Mesenchymal stem cell (in vitro differentiated cells and primary cell): ENCODE measurements at regions not wholly inside any gene's neighbourhood (a gene's known extent, or its start where the extent isn't known, plus 50 kb on each side); places are given as distances from the start of the nearest gene placed in this dataset.

Experiments
- DNase-seq: peaks from one replicate; pipeline ENCODE4 v3.0.0-alpha.2; 2013
- H2AFZ ChIP-seq: one replicate; pipeline ENCODE4 v1.6.1; 2013; ENCODE audit warnings: low read depth, mild to moderate bottlenecking, control low read depth, inconsistent platforms, low read length, moderate library complexity
- H2AK5ac ChIP-seq: 2 replicates; pipeline ENCODE4 v1.6.1; 2013; ENCODE audit warnings: low read length, moderate library complexity, mild to moderate bottlenecking, inconsistent platforms; ENCODE audit not compliant: severe bottlenecking
- H2BK120ac ChIP-seq: one replicate; pipeline ENCODE4 v1.6.1; 2013; ENCODE audit warnings: low read depth, mild to moderate bottlenecking, inconsistent platforms, low read length, moderate library complexity
- H2BK12ac ChIP-seq, 2 experiments: one replicate each; pipeline ENCODE4 v1.6.1; 2013; ENCODE audit warnings: inconsistent platforms in 2 of 2, low read length in 2 of 2, mild to moderate bottlenecking in 2 of 2, moderate library complexity in 2 of 2, control low read depth in 1 of 2
- H2BK15ac ChIP-seq: one replicate; pipeline ENCODE4 v1.6.1; 2013; ENCODE audit warnings: mild to moderate bottlenecking, low read depth, inconsistent platforms; ENCODE audit not compliant: poor library complexity, severe bottlenecking
- H2BK5ac ChIP-seq: 2 replicates; pipeline ENCODE4 v1.6.1; 2013; ENCODE audit warnings: low read depth, mild to moderate bottlenecking, low read length, control low read depth, inconsistent platforms; ENCODE audit not compliant: poor library complexity, severe bottlenecking
- H3K14ac ChIP-seq, 2 experiments: one replicate each; pipeline ENCODE4 v1.6.1; 2013; ENCODE audit warnings: inconsistent platforms in 2 of 2, low read length in 2 of 2, control low read depth in 1 of 2, mild to moderate bottlenecking in 1 of 2, moderate library complexity in 1 of 2
- H3K18ac ChIP-seq, 2 experiments: one replicate each; pipeline ENCODE4 v1.6.1; 2013; ENCODE audit warnings: inconsistent platforms in 2 of 2, low read length in 2 of 2, control low read depth in 1 of 2, low read depth in 1 of 2, mild to moderate bottlenecking in 1 of 2
- H3K23ac ChIP-seq, 2 experiments: one replicate each; pipeline ENCODE4 v1.6.1; 2013; ENCODE audit warnings: inconsistent platforms in 2 of 2, low read length in 2 of 2, mild to moderate bottlenecking in 2 of 2, moderate library complexity in 2 of 2, control low read depth in 1 of 2
- H3K27ac ChIP-seq: 2 replicates; pipeline ENCODE4 v1.5.1; 2013; ENCODE audit warnings: mild to moderate bottlenecking, moderate library complexity, low read length, control low read depth, inconsistent platforms; ENCODE audit not compliant: poor library complexity, severe bottlenecking
- H3K27me3 ChIP-seq, 2 experiments: 2 replicates each; pipeline versions ENCODE4 v1.6.1 to v1.7.0; 2013; ENCODE audit warnings: low read length in 2 of 2, mild to moderate bottlenecking in 2 of 2, moderate library complexity in 2 of 2, control low read depth in 1 of 2, inconsistent platforms in 1 of 2; ENCODE audit not compliant: control insufficient read depth in 1 of 2, insufficient read depth in 1 of 2
- H3K36me3 ChIP-seq, 2 experiments: 2 replicates each; pipeline versions ENCODE4 v1.6.1 to v1.7.0; 2013; ENCODE audit warnings: low read length in 2 of 2, control low read depth in 1 of 2, inconsistent platforms in 1 of 2, low read depth in 1 of 2, mild to moderate bottlenecking in 1 of 2; ENCODE audit not compliant: insufficient read depth in 2 of 2, control insufficient read depth in 1 of 2
- H3K4ac ChIP-seq, 2 experiments: one replicate each; pipeline ENCODE4 v1.6.1; 2013; ENCODE audit warnings: inconsistent platforms in 2 of 2, low read length in 2 of 2, mild to moderate bottlenecking in 2 of 2, moderate library complexity in 2 of 2, control low read depth in 1 of 2, low read depth in 1 of 2
- H3K4me1 ChIP-seq: 2 replicates; pipeline ENCODE4 v1.6.1; 2013; ENCODE audit warnings: low read depth, low read length, control low read depth; ENCODE audit not compliant: control insufficient read depth, insufficient read depth
- H3K4me2 ChIP-seq: 2 replicates; pipeline ENCODE4 v1.6.1; 2013; ENCODE audit warnings: low read length, mild to moderate bottlenecking, inconsistent platforms; ENCODE audit not compliant: poor library complexity, severe bottlenecking
- H3K4me3 ChIP-seq, 2 experiments: 2 replicates each; pipeline versions ENCODE4 v1.5.1 to v1.7.0; 2013; ENCODE audit warnings: low read length in 2 of 2, mild to moderate bottlenecking in 2 of 2, control low read depth in 1 of 2, low read depth in 1 of 2; ENCODE audit not compliant: insufficient read depth in 1 of 2
- H3K79me1 ChIP-seq: replicated peaks from 2 replicates; pipeline ENCODE4 v1.6.1; 2013; ENCODE audit warnings: mild to moderate bottlenecking, control low read depth, low read length, inconsistent platforms; ENCODE audit not compliant: poor library complexity, severe bottlenecking
- H3K9ac ChIP-seq: 2 replicates; pipeline ENCODE4 v1.7.0; 2013; ENCODE audit warnings: mild to moderate bottlenecking, low read length, moderate library complexity
- H3K9me3 ChIP-seq: 2 replicates; pipeline ENCODE4 v1.7.0; 2013; ENCODE audit warnings: mild to moderate bottlenecking, low read length; ENCODE audit not compliant: control insufficient read depth
- H4K8ac ChIP-seq: one replicate; pipeline ENCODE4 v1.6.1; 2013; ENCODE audit warnings: inconsistent platforms, mild to moderate bottlenecking, low read length, moderate library complexity
- H4K91ac ChIP-seq: one replicate; pipeline ENCODE4 v1.6.1; 2013; ENCODE audit warnings: mild to moderate bottlenecking, low read length, inconsistent platforms
- WGBS: methylation state at CpG from one replicate; pipeline ENCODE4 v1.1.7; 2013; ENCODE audit warnings: mixed read lengths; 5-methylcytosine and 5-hydroxymethylcytosine counted together

DNA sequence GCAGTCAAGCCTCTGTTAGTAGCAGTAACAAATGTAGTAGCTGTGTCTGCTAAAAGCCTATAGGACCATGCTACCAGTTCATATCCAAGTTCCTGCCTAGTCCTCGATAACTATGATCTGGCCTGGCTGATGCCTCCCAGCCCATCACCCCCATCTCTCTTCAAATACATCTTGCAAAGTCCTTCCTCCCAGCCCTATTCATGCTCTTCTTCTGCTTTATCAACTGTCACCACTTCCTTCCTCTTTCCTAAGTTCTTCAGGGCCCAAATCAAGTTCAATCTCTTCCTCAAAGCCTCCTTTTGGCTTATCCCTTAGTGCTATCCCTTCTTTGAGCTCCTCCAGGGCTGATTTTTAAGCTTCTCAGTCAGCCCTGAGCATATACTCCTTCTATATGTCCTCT, 150.9 kb upstream of the THY1 start:
- H4K91ac ChIP-seq: no peak overlapping the region
- no peaks in the 10 kb centered on the region for H3K79me1 ChIP-seq
- 89% methylated on average over 1 of the region's 1 CpG for WGBS
- H3K36me3 ChIP-seq: no peaks in the 10 kb centered on the region
- no peaks in the 10 kb centered on the region for H3K4me1 ChIP-seq
- H4K8ac ChIP-seq: no peak overlapping the region
- no peak for DNase-seq
- H3K4me3 ChIP-seq: no peak overlapping the region
- no peak overlapping the region for H2BK12ac ChIP-seq
- no peak overlapping the region for H3K23ac ChIP-seq
- no peak overlapping the region for H2AK5ac ChIP-seq
- H3K9ac ChIP-seq: no peak overlapping the region
- H2AFZ ChIP-seq: no peak overlapping the region
- H3K27me3 ChIP-seq: peaks cover 0 to 23% of the 10 kb centered on the region in 2 experiments
- no peaks in the 10 kb centered on the region for H3K9me3 ChIP-seq
- H2BK5ac ChIP-seq: no peak overlapping the region
- H3K27ac ChIP-seq: no peak overlapping the region
- no peak overlapping the region for H3K14ac ChIP-seq
- H3K4me2 ChIP-seq: no peak overlapping the region
- H2BK15ac ChIP-seq: no peak overlapping the region
- H3K18ac ChIP-seq: no peak overlapping the region
- no peak overlapping the region for H2BK120ac ChIP-seq
- H3K4ac ChIP-seq: peak overlapping the region in 1 of 2 experiments; percentile 16

DNA sequence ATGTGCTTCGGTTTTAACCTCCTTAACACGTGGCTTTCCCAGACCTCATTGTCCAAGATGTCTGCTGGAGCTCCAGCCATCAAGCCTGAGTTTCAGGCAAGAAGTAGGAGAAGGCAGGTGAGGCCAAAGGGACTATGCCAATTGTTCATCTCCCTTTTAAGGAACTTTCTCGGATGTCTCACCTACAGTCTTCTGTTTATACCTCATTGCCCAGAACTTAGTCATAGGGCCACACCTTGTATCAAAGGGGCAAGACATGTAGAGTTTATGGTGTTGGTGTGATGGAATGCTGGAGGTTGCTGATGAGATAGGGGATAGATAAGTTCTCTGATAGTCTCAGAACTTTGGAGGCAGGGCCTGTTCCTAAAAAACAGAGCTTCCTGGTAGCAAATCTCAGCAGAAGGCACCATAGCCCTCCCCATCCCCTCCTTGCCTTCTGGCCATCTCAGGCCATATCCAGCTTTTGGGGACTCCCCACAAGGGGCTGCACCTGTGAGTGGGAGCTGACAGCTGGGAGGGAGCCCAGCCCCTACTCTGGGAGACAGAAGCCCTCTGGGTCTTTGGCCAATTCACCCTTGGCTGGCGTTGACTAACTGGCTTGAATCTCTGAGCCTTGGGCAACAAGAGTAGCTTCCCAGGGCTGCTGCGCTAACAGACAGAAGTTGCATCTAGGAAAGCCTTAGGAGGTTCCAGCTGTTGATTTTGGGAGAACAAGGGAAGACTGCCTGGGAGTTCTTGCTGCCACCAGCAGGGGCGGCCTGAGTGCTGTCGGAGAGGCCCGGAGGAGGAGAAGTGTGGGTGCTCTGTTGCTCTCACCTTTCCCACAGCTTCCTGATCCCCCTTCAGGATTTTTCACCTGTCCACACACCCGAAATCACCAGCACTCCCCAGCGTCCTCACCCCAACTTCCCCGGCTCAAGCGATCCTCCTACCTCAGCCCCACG, 149.8 kb upstream of the THY1 start:
- Histone ChIP-seq H4K8ac (no peak overlapping the region), H3K9ac (no peak overlapping the region), H2AFZ (no peak overlapping the region), H3K9me3 (no peaks in the 10 kb centered on the region), H3K4ac (no peak overlapping the region), H3K14ac (no peak overlapping the region), H3K36me3 (no peaks in the 10 kb centered on the region), H2BK5ac (no peak overlapping the region), H4K91ac (no peak overlapping the region), H2AK5ac (no peak overlapping the region), H3K27ac (no peak overlapping the region), H2BK120ac (no peak overlapping the region), H3K4me3 (no peak overlapping the region), H2BK12ac (no peak overlapping the region), H2BK15ac (peak overlapping the region; percentile 26), H3K79me1 (no peaks in the 10 kb centered on the region), H3K18ac (no peak overlapping the region), H3K4me1 (peaks cover 8% of the 10 kb centered on the region), H3K23ac (no peak overlapping the region), H3K27me3 (peaks cover 0 to 23% of the 10 kb centered on the region in 2 experiments), H3K4me2 (no peak overlapping the region)
- WGBS: 84% methylated on average over 9 of the region's 13 CpGs
- no peak for DNase-seq

DNA sequence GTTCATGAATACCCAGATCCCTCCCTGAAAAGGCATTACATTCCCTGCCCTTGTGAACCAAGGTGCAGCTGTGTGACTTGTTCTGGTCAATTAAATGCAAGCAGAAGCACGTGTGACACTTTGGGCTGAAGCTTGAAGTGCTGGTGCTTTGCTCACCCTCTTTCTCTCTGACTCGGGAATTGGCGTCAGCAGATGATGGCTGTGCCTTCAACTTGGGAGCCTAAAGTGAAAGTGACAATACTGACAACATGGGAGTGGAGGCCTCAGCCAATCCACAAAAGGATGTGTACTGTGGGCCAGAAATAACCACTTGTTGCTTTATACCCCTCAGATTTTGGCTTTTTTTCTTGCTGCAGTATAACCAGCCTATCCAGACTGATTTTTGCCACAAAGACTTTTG, 148.3 kb upstream of the THY1 start:
- WGBS: 82% methylated on average over 3 of the region's 3 CpGs
- H3K4ac ChIP-seq: no peak overlapping the region

GRCh38 chr11:119567688-119568582, 145.0 kb upstream of the THY1 start:
- Histone ChIP-seq H4K8ac (peak overlapping the region; percentile 54), H2BK15ac (no peak overlapping the region), H3K9ac (no peak overlapping the region), H3K18ac (peak overlapping the region; percentile 76 to 99), H3K9me3 (peaks cover 9% of the 10 kb centered on the region), H2BK120ac (peak overlapping the region; percentile 54), H3K4me2 (no peak overlapping the region), H3K4me3 (no peak overlapping the region), H3K36me3 (no peaks in the 10 kb centered on the region), H3K4me1 (peaks cover 10% of the 10 kb centered on the region), H2AK5ac (no peak overlapping the region), H2AFZ (no peak overlapping the region), H2BK12ac (peak overlapping the region; percentile 29 to 98), H3K14ac (peak overlapping the region in 1 of 2 experiments; percentile 77), H3K23ac (no peak overlapping the region), H3K79me1 (no peaks in the 10 kb centered on the region), H4K91ac (peak overlapping the region; percentile 70), H3K27me3 (peaks cover 0 to 4% of the 10 kb centered on the region in 2 experiments), H3K27ac (no peak overlapping the region), H2BK5ac (no peak overlapping the region), H3K4ac (peak overlapping the region; percentile 82 to 84)
- 7% methylated on average over 9 of the region's 9 CpGs for WGBS
- peak; percentile 94 for DNase-seq

More for the DNA sequence above, 148.3 kb upstream of the THY1 start:
- Histone ChIP-seq H3K14ac (no peak overlapping the region), H3K4me3 (no peak overlapping the region), H3K79me1 (no peaks in the 10 kb centered on the region), H2BK15ac (no peak overlapping the region), H3K9me3 (no peaks in the 10 kb centered on the region), H3K23ac (no peak overlapping the region), H2AK5ac (no peak overlapping the region), H4K91ac (no peak overlapping the region), H3K27ac (no peak overlapping the region), H3K27me3 (peaks cover 0 to 23% of the 10 kb centered on the region in 2 experiments), H2BK12ac (no peak overlapping the region), H3K9ac (no peak overlapping the region), H2BK120ac (no peak overlapping the region), H4K8ac (no peak overlapping the region), H3K18ac (peak overlapping the region in 1 of 2 experiments; percentile 13), H3K4me1 (peaks cover 10% of the 10 kb centered on the region), H3K4me2 (no peak overlapping the region), H2BK5ac (no peak overlapping the region), H3K36me3 (no peaks in the 10 kb centered on the region), H2AFZ (no peak overlapping the region)
- DNase-seq: peak; percentile 16
